ENCODE measurements at regions not wholly inside any gene's neighbourhood (a gene's known extent, or its start where the extent isn't known, plus 50 kb on each side); places are given as distances from the start of the nearest gene placed in this dataset.

DNA sequence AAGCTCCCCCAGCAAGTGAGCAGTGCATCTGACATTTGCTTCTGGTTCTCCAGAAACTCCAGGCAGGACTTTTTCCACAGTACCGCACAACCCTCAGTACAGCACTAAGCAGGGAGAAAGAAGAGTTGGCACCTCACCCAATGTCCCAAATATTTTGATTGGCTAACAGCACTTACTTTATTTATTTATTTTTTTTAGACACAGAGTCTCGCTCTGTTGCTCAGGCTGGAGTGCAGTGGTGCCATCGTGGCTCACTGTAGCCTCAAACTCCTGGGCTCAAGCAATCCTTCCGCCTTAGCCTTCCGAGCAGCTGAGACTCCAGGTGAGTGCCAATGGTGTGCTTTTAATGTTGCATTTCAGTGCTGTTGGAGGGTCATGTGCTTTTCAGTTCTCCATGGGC, 200.3 kb upstream of the ZMIZ1 start:
- DNase-seq (ENCODE audit: low read depth in 2 of 2) = no peak

DNA sequence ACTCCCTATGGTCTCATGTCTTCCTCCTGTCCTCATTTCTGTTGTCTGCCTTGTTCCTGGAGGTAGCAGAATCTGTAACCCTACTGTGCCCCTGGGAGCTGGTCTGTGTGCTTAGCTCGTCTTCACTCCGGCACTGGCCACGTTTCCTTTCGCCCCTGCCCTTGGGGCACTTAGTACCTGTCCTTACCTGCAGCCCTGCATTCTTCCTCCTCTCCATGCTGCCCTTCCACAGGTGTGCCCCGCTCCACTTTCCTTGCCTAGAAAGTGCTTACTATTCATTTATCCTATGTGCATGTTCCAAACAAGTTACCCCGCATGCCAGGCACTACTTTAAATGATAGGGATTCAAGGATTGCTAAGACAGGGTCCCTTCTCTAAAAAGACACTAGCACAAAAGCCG, 199.9 kb upstream of the ZMIZ1 start:
- no peak for DNase-seq (ENCODE audit: low read depth in 2 of 2)

DNA sequence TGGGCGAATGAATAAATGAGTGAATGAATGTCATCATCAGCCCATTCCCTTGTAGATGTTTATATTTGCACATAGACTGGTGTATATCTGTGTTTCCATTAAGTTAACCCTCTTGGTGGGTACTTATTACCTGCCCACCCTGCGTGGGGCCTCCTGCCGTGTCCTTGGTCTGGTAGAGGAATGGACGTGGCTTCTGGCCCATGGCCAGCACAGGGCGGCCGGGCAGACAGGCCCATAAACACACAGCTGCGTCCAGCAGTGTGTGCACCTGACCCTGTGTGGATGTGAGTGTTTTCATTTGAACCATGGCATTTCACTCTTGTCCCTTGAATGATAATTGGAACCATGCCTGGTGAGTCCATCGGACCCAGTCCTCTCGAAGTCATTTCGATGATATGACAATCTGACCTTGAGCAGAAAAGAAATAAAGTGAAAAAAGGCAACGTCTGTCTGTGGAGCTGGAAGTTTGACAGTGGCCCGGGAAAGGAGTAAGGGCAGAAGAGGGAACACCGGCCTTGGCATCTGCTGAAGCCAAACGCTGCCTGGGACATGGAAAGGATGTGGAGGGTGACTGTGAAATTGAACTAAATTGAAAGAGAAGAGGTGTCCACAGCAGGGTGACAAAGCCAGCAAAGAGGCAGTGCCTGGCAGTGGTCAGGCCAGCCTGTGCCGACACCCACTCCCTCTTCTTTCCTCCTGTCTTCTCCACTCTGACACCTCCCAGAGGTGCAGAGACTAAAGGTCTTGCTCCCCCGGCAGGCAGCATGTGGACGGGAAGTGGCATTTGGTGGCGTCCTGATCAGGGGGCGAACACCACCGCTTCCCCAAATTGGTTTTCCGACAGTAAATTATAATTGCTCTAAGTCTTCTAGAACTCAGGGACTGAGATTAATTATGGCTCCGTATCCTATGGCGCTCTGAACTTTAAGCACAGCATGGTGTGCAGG, 199.0 kb upstream of the ZMIZ1 start:
- no peak for DNase-seq (ENCODE audit: low read depth in 2 of 2)

DNA sequence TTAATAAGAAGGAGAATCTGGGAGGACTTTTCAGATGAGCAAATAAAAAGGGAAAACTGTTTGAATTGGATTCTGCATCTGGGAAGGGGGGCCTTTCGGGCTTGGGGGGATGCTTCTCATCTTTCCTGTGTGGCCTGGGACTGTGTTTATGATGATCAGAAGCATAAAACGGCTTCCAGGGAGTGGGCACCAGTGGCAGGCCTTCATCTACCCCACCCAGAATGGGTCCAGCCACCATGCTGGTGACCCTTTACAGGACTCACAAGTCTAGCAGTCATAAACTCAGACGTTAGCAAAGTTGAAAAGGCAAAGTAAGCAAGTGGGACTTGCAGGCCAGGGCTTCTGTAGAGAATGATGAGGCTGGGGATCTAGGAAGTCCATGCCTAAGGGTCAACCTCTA, 198.3 kb upstream of the ZMIZ1 start:
- no peak for DNase-seq (ENCODE audit: low read depth in 2 of 2)

- DNase-seq (ENCODE audit: low read depth in 2 of 2) = no peak
Measured at GRCh38 chr10:78871796-78872195, 197.0 kb upstream of the ZMIZ1 start.

GRCh38 chr10:78873413-78873812, 195.4 kb upstream of the ZMIZ1 start:
- DNase-seq (ENCODE audit: low read depth in 2 of 2) = no peak

DNA sequence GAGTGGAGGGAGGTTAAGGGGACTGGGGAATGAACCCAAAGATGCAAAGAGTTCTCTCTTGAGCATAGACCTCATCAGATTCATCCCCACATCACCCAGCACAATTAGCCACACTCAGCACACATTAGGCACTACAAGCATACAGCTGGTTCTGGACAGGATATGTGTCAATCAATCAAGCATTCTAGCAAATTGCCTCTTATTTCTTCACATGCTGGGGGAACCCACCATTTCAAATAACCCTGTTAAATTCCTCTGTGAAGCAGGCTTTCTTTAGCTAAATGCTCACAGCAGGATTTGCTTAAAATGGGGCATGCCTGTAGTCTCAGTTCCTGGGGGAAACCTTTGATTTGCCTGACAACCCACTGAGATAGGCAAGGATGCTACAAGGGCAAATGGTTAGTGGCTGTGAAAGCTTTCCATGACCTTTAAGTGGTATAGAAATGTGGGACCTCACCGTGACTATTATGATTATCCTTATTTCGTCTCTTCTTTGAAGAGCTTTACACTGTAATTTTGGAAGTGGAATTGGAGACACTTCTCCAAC, 193.4 kb upstream of the ZMIZ1 start:
- DNase-seq (ENCODE audit: low read depth in 2 of 2) = no peak

DNA sequence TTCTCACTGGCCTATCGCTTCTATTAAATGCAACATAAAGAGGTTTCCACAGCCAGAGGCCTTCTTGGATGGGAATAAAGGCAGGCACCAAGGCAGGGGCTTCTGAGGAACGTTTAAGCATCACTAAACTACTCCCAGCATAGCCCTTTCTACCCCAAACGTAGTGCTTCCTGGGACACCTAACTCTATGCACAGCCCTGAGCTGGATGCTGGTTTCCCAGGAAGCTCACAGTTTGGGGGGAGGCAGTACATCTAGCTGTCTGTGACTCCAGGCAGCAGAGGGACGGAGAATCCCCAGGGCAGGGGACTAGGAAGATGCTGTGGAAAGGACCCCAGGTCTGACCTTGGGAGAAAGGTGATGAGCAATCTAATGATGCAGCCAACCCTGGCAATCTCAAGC, 192.8 kb upstream of the ZMIZ1 start:
- no peak for DNase-seq (ENCODE audit: low read depth in 2 of 2)

GRCh38 chr10:78876449-78876848, 192.3 kb upstream of the ZMIZ1 start:
- DNase-seq (ENCODE audit: low read depth in 2 of 2) = no peak

- DNase-seq (ENCODE audit: low read depth in 2 of 2) = no peak
Measured at GRCh38 chr10:78879621-78880020, 189.1 kb upstream of the ZMIZ1 start.

- DNase-seq (ENCODE audit: low read depth in 2 of 2) = no peak
Measured at GRCh38 chr10:78886129-78886528, 182.6 kb upstream of the ZMIZ1 start.

DNA sequence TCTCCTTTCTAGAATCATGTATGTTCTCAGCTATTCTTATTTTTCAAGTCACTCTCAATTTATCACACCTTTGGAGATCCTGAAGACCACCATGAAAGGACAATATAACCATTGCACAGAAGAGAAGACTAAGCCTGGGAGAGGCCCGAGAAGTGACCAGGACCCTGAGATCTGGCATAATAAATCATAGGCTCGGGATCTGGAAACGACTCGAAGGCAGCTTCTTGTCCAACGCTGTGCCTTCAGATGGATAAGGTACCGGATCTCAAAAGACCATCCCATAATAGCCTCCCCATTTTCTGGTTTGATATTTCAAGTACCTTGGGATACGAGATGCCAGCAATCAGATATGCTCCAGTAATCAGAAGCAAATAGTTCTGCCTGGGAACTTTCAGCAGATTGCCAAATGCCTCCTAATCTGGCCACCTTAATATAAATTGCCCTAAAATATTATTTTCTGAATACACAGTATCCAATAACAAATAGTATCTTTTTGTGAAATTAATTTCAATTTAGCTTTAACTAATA, 179.2 kb upstream of the ZMIZ1 start:
- no peak for DNase-seq (ENCODE audit: low read depth in 2 of 2)

DNA sequence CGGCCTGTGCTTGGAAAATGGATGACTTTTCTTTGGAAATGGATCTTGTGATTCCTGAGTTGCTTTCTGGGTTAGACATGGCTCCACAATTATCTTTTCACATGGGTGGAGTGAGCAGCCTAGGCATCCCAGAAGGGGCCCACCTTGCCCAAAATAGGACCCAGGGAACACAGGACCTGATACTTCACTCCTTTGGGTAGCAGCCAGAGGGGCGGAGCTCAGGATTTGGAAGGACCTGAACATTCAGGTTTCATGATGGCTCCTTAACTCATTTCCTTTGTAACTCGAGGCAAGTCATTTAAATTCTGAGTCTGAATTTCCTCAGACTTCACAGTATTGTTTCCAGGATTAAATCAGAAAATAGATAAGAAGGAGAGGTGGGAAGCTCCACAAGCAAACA, 178.3 kb upstream of the ZMIZ1 start:
- DNase-seq (ENCODE audit: low read depth in 2 of 2) = no peak

DNA sequence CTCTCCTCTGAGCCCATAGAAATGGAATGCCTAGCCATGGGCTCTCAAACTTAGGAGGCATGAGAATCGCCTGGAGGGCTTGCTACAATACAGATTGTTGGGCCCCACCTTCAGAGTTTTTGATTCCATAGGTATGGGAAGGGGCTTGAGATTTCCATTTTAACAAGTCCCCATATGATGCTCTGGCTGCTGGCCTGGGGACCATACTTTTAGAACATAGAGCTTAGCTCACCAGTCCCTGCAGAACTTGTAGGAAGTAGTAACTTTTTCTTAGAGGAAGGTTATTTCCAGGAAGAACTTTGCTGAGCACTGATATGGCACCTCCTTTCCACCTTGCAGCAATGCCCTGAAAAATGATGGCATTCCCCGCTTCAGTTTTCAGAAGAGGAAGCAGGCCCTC, 177.0 kb upstream of the ZMIZ1 start:
- no peak for DNase-seq (ENCODE audit: low read depth in 2 of 2)

GRCh38 chr10:78892338-78893176, 176.2 kb upstream of the ZMIZ1 start:
- DNase-seq (ENCODE audit: low read depth in 2 of 2) = no peak

GRCh38 chr10:78893217-78893616, 175.5 kb upstream of the ZMIZ1 start:
- DNase-seq (ENCODE audit: low read depth in 2 of 2) = no peak

- DNase-seq (ENCODE audit: low read depth in 2 of 2) = no peak
Measured at GRCh38 chr10:78894089-78894840, 174.5 kb upstream of the ZMIZ1 start.

- no peak for DNase-seq (ENCODE audit: low read depth in 2 of 2)
Measured at GRCh38 chr10:78894841-78895195, 173.9 kb upstream of the ZMIZ1 start.

GRCh38 chr10:78895469-78895868, 173.3 kb upstream of the ZMIZ1 start:
- no peak for DNase-seq (ENCODE audit: low read depth in 2 of 2)

DNA sequence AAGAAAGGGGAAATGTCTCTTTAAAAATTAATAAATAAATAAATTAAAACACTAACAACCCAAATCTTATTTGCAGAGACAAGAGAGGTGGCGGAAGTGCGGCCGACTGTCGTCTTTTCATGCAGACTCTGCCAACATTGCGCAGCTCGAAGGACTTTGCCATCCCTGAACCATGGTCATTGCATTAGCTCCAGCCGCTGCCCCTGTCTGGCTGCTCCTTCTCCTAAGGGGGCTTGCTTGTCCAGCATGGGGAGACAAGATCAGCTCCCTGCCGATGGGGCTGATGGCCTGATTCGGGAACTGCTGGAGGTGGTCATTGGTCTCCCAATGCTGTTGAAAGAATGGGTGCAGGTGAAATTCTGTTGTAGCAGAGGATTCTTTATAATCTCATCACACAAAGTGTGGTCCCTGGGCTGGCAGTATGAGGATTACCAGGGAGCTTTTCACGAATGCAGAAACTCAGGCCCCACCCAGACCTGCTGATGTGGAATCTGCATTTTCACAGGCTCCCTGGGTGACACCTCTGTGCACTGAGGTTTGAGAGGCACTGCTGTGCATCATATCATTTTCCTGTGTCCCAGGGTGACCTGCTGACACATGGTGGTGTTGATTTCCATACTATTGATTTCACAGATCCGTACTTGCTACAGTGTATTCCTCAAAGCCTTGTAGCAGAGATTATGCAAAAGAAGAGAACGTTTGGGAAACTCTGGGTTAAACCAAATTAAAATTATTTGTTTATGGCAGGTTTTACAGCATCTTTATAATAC, 172.4 kb upstream of the ZMIZ1 start:
- no peak for DNase-seq (ENCODE audit: low read depth in 2 of 2)

Data from stimulated activated CD8-positive, alpha-beta memory T cell treated with anti-CD3 and anti-CD28 coated beads, Interleukin-7, amount 100 ng/mL, for 1 hour (primary cell).